Effector memory CD8-positive, alpha-beta T cell (primary cell): ENCODE measurements at regions not wholly inside any gene's neighbourhood (a gene's known extent, or its start where the extent isn't known, plus 50 kb on each side); places are given as distances from the start of the nearest gene placed in this dataset.

Experiments used
- ATAC-seq: fragments of 150-1000 bp; cut with Tn5 transposase; replicated peaks from 2 replicates; pipeline ENCODE4 v1.10.0; 2021; ENCODE audit warnings: mild to moderate bottlenecking, moderate library complexity
- DNase-seq, 3 experiments: peaks; one replicate each; pipeline ENCODE4 v3.0.0; 2021
- H3K27ac Mint-ChIP-seq, 2 donors: one replicate each; pipeline ENCODE4 v1.8.0; 2022; ENCODE audit warnings: mild to moderate bottlenecking in 2 of 2, mixed read lengths in 2 of 2, moderate library complexity in 2 of 2
- H3K27me3 Mint-ChIP-seq, 2 donors: one replicate each; pipeline ENCODE4 v1.8.0; 2022; ENCODE audit warnings: mixed read lengths in 2 of 2
- H3K36me3 Mint-ChIP-seq: one replicate; pipeline ENCODE4 v1.8.0; 2022; ENCODE audit warnings: mild to moderate bottlenecking, moderate library complexity, mixed read lengths; ENCODE audit not compliant: insufficient read depth
- H3K4me1 Mint-ChIP-seq, 2 donors: one replicate each; pipeline ENCODE4 v1.8.0; 2022; ENCODE audit warnings: low read depth in 2 of 2, mixed read lengths in 2 of 2
- H3K4me3 Mint-ChIP-seq, 2 donors: one replicate each; pipeline ENCODE4 v1.8.0; 2022; ENCODE audit warnings: mild to moderate bottlenecking in 2 of 2, mixed read lengths in 2 of 2, moderate library complexity in 2 of 2
- H3K9me3 Mint-ChIP-seq, 2 donors: one replicate each; pipeline ENCODE4 v1.8.0; 2022; ENCODE audit warnings: mixed read lengths in 2 of 2

GRCh38 chr2:147543056-147543455 is 301.8 kb upstream of the ACVR2A start:
- no peak for ATAC-seq
- H3K27me3 Mint-ChIP-seq = no peaks in the 10 kb centered on the region
- H3K27ac Mint-ChIP-seq = no peak overlapping the region
- H3K36me3 Mint-ChIP-seq = no peaks in the 10 kb centered on the region
- no peak overlapping the region for H3K4me3 Mint-ChIP-seq
- H3K9me3 Mint-ChIP-seq = peaks cover 0 to 3% of the 10 kb centered on the region in 2 donors
- H3K4me1 Mint-ChIP-seq = no peaks in the 10 kb centered on the region
- no peak for DNase-seq

GRCh38 chr2:147542351-147542750 is 302.5 kb upstream of the ACVR2A start:
- ATAC-seq (no peak), DNase-seq (no peak)
- Mint-ChIP-seq H3K27ac (no peak overlapping the region), H3K9me3 (peaks cover 0 to 3% of the 10 kb centered on the region in 2 donors), H3K4me1 (no peaks in the 10 kb centered on the region), H3K36me3 (no peaks in the 10 kb centered on the region), H3K27me3 (no peaks in the 10 kb centered on the region), H3K4me3 (no peak overlapping the region)

- no peak for DNase-seq
- no peaks in the 10 kb centered on the region for H3K27me3 Mint-ChIP-seq
- H3K36me3 Mint-ChIP-seq = no peaks in the 10 kb centered on the region
- no peaks in the 10 kb centered on the region for H3K4me1 Mint-ChIP-seq
- ATAC-seq = no peak
- no peak overlapping the region for H3K27ac Mint-ChIP-seq
- H3K4me3 Mint-ChIP-seq = no peak overlapping the region
- peaks cover 0 to 3% of the 10 kb centered on the region in 2 donors for H3K9me3 Mint-ChIP-seq
These were observed 303.5 kb upstream of the ACVR2A start for GRCh38 chr2:147541314-147541713.

DNA sequence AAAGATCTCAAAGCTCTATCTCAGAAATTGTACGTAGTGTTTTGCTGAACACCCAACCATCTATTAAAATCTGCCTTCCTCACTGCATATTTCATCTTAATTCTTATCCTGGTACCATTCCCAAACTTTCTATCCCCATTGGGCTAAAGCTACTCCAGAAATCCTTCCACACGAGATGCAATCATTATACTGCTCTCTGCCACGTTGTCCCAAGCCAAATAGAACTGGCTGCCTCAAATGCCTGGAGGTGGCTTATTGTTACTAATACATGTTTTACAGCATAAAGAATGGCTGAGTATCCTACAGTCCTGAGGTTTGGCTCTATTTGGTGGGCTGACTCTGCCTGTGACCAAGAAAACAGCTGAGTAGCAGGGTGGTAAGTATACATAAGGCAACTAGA is 306.0 kb upstream of the ACVR2A start:
- Mint-ChIP-seq H3K4me3 (no peak overlapping the region), H3K27ac (no peak overlapping the region), H3K36me3 (no peaks in the 10 kb centered on the region), H3K4me1 (no peaks in the 10 kb centered on the region), H3K9me3 (peaks cover 0 to 3% of the 10 kb centered on the region in 2 donors), H3K27me3 (no peaks in the 10 kb centered on the region)
- ATAC-seq = no peak
- DNase-seq = no peak

DNA sequence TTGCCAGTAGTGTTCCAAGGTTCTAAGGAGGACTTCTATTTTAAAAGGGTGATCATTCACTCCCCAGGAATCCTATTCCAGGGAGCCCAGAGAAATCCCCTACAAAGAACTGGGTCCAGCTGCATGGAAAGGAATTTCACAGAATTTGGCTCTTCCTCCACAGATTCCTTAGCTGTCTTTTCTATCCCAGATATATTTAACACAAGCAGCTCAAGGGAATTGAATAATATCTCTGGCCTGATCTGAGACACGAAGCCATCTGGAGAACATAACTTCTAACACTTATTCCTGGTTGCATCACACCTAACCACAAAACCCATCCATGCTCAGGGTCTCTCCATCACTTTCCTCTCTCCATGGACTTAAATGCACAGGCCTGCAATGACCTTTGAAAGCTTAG is 306.7 kb upstream of the ACVR2A start:
- Mint-ChIP-seq H3K9me3 (peaks cover 0 to 3% of the 10 kb centered on the region in 2 donors), H3K36me3 (no peaks in the 10 kb centered on the region), H3K4me3 (no peak overlapping the region), H3K4me1 (no peaks in the 10 kb centered on the region), H3K27ac (no peak overlapping the region), H3K27me3 (no peaks in the 10 kb centered on the region)
- ATAC-seq = no peak
- no peak for DNase-seq

GRCh38 chr2:147531269-147531668 is 313.6 kb upstream of the ACVR2A start:
- Mint-ChIP-seq H3K27me3 (no peaks in the 10 kb centered on the region), H3K9me3 (peaks cover 0 to 3% of the 10 kb centered on the region in 2 donors), H3K4me3 (no peak overlapping the region), H3K36me3 (no peaks in the 10 kb centered on the region), H3K27ac (no peak overlapping the region), H3K4me1 (no peaks in the 10 kb centered on the region)
- ATAC-seq = no peak
- DNase-seq = no peak

- no peaks in the 10 kb centered on the region for H3K36me3 Mint-ChIP-seq
- ATAC-seq (no peak), DNase-seq (no peak)
- H3K27ac Mint-ChIP-seq = no peak overlapping the region
- H3K4me1 Mint-ChIP-seq = no peaks in the 10 kb centered on the region
- H3K4me3 Mint-ChIP-seq = no peak overlapping the region
- H3K9me3 Mint-ChIP-seq = peaks cover 0 to 3% of the 10 kb centered on the region in 2 donors
- H3K27me3 Mint-ChIP-seq = no peaks in the 10 kb centered on the region
These were observed 314.8 kb upstream of the ACVR2A start for GRCh38 chr2:147530033-147530432.

DNA sequence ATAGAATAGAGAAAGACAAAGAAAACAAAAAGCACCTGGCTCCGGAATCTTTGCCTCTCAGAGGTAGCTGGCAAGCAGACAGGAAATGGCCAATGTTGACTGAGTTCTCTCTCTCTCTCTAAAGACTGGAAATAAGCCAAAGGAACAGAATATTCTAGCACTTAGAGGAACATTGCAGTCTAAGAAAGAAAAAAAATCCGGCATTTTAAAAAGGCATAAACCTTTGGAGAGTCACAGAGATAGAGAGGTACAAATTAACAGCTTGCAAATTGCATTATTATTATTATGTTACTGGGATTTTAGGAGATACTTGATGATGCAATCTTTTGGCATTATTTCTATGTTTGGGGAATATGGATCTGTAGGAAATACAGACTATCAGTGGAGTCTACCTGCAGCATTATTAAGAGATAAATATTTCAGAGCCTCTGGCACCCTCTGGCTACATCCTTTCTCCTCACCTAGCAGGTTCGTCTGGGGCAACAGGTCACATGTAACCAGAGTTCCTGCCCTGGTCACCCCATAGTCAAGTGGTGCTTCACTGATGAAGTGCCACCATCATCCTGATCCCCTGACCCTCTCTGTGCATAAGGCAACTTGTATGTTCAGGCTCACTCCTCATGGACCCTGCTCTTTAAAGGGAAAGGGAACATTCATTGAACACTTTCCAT is 318.9 kb upstream of the ACVR2A start:
- Mint-ChIP-seq H3K36me3 (no peaks in the 10 kb centered on the region), H3K9me3 (peaks cover 0 to 3% of the 10 kb centered on the region in 2 donors), H3K27me3 (no peaks in the 10 kb centered on the region), H3K4me3 (no peak overlapping the region), H3K27ac (no peak overlapping the region), H3K4me1 (no peaks in the 10 kb centered on the region)
- ATAC-seq = no peak
- DNase-seq = no peak

GRCh38 chr2:147524912-147525311 is 319.9 kb upstream of the ACVR2A start:
- Mint-ChIP-seq H3K9me3 (peaks cover 0 to 3% of the 10 kb centered on the region in 2 donors), H3K4me1 (no peaks in the 10 kb centered on the region), H3K27ac (no peak overlapping the region), H3K4me3 (no peak overlapping the region), H3K36me3 (no peaks in the 10 kb centered on the region), H3K27me3 (no peaks in the 10 kb centered on the region)
- ATAC-seq (no peak), DNase-seq (no peak)

GRCh38 chr2:147523415-147523814 is 321.4 kb upstream of the ACVR2A start:
- H3K36me3 Mint-ChIP-seq = no peaks in the 10 kb centered on the region
- no peak overlapping the region for H3K27ac Mint-ChIP-seq
- H3K27me3 Mint-ChIP-seq = no peaks in the 10 kb centered on the region
- ATAC-seq = no peak
- H3K4me1 Mint-ChIP-seq = no peaks in the 10 kb centered on the region
- H3K9me3 Mint-ChIP-seq = peaks cover 0 to 3% of the 10 kb centered on the region in 2 donors
- DNase-seq = no peak
- H3K4me3 Mint-ChIP-seq = no peak overlapping the region

DNA sequence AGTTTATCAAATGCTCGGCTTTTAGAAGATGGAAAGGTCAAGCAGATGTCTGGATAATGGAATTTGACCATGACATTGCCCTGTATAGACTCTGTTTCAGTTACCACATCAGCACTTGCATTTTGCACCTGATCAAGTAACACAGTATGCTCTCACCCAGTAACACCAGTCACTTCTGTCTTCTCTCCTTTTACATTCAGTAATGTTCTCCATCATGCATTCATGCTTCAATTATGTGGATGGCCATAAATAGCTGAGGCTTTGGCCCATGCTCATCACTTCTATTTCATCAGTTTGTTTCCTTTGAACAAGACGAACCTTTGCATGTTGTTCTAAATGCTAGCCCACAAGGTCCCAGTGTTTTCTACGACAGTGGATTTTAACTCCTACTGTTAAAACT is 322.9 kb upstream of the ACVR2A start:
- Mint-ChIP-seq H3K36me3 (no peaks in the 10 kb centered on the region), H3K27me3 (no peaks in the 10 kb centered on the region), H3K27ac (no peak overlapping the region), H3K9me3 (no peaks in the 10 kb centered on the region), H3K4me3 (no peak overlapping the region), H3K4me1 (no peaks in the 10 kb centered on the region)
- DNase-seq = no peak
- no peak for ATAC-seq

DNA sequence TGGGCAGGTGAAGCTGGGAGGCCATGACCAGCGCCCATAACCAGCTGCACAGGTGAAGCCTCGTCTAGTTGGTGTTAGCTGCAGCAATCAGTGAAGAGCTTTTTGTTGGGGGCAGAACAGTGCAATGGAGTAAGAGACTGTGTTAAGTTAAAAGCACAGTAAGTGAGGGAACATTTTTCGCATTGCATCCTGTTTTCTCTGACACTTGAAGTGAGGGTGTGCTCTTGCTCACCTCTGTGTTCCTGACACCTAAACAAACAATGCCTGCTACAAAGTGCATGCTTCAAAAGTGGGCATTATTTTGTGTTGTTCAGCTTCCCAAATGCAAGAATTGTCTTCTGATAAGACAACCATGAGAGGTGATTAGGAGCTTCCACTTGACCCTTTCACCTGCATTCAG is 324.0 kb upstream of the ACVR2A start:
- Mint-ChIP-seq H3K27ac (no peak overlapping the region), H3K4me1 (no peaks in the 10 kb centered on the region), H3K36me3 (no peaks in the 10 kb centered on the region), H3K9me3 (no peaks in the 10 kb centered on the region), H3K4me3 (no peak overlapping the region), H3K27me3 (no peaks in the 10 kb centered on the region)
- DNase-seq = no peak
- no peak for ATAC-seq

- H3K4me3 Mint-ChIP-seq = no peak overlapping the region
- DNase-seq = no peak
- H3K27ac Mint-ChIP-seq = no peak overlapping the region
- no peaks in the 10 kb centered on the region for H3K4me1 Mint-ChIP-seq
- H3K27me3 Mint-ChIP-seq = no peaks in the 10 kb centered on the region
- H3K36me3 Mint-ChIP-seq = no peaks in the 10 kb centered on the region
- no peaks in the 10 kb centered on the region for H3K9me3 Mint-ChIP-seq
- ATAC-seq = no peak
These were observed 325.7 kb upstream of the ACVR2A start for GRCh38 chr2:147519178-147519577.

DNA sequence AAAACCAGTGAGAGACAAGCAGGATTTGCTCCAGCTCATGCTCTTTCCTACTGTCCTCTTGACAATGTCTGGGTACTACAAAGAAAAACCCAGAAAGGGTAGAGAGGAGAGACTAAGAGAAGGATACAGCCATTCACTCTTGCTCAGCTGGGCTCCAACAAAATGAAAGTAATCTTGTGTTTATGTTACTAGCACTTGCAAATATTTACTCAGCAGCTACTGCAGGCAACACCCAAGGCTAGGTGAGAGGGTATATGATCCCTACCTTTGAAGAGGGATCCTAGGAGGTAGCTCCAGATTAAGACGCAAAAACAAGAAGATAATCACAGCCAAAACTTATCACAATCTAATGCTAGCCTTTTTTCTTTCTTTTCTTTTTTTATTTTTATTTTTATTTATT is 329.6 kb upstream of the ACVR2A start:
- DNase-seq (no peak), ATAC-seq (no peak)

GRCh38 chr2:147512206-147512605 is 332.6 kb upstream of the ACVR2A start:
- no peaks in the 10 kb centered on the region for H3K9me3 Mint-ChIP-seq
- no peak for ATAC-seq

More for the DNA sequence above, 329.6 kb upstream of the ACVR2A start:
- no peak overlapping the region for H3K4me3 Mint-ChIP-seq
- H3K36me3 Mint-ChIP-seq = no peaks in the 10 kb centered on the region
- H3K9me3 Mint-ChIP-seq = no peaks in the 10 kb centered on the region
- H3K27me3 Mint-ChIP-seq = no peaks in the 10 kb centered on the region
- H3K27ac Mint-ChIP-seq = no peak overlapping the region
- no peaks in the 10 kb centered on the region for H3K4me1 Mint-ChIP-seq

More at GRCh38 chr2:147512206-147512605, 332.6 kb upstream of the ACVR2A start:
- DNase-seq = no peak
- Mint-ChIP-seq H3K27ac (no peak overlapping the region), H3K4me1 (no peaks in the 10 kb centered on the region), H3K27me3 (no peaks in the 10 kb centered on the region), H3K36me3 (no peaks in the 10 kb centered on the region), H3K4me3 (no peak overlapping the region)
